HS-27A (cell line): ENCODE measurements at regions not wholly inside any gene's neighbourhood (a gene's known extent, or its start where the extent isn't known, plus 50 kb on each side); places are given as distances from the start of the nearest gene placed in this dataset.

Experiments
- DNase-seq: peaks from one replicate; pipeline ENCODE4 v3.0.0-alpha.2; 2012; ENCODE audit warnings: low read depth, missing footprints

DNA sequence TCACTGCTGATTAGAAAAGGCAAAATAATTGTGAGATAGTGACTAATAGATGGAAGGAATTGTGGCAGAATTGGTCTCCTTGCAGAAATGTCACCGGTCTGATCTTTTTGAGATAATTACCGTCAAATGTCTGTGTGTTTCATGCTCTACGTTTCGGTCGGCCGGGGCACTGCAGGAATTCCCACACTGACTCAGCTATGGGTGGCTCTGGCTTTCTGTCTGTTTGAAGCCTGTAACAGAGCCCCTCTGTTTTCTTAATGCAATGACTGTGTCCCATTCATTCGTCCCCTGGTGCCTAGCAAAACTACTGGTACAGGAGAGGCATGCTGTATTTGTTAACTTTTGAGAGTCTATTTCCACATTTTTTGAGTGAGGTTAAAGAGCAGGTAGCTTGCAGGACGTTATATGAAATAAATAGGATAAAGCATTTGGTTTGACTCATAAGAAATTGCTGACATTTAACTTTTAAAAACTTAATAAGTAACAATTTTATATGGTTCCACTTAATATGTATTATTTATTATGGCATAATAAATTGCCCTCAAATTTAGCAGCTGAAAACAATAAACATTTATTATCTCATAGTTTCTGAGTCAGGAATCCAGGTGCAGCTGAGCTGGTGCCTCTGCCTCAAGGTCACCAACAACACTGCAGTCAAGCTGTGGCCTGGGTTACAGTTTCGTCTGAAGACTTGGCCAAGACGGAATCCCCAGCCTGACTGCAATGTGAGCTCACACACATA lies 53.3 kb upstream of the CTBP2 start:
- DNase-seq, result no peak

DNA sequence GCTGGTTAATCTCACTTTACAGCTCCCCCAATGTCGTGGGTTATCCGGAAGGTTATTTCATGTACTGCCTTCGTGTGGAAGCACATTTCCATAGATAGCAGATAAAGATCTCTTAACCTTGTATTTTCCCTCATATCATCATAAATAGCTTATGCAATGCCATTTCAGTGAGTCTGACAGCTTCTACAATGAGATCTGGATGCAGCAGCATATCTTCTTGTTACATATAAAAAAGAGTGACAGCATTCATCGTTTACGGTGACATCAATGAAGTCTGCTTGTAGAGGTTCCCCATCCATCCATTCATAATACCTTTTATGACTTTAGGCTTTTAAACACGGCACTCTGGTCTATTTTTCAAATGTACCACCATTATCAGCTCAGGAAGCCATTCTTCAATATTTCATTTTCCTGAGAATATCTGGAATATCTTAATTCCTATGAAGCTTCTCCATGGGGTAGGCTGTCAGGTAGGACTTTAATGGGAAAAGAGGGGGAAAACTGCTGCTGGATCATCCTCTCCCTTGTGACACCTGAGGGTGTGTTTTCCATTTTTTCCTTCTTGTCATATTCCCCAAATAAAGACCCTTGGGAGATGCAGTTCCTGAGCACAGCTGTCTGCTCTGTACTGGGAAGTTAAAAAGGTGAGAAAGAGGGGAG lies 51.9 kb upstream of the CTBP2 start:
- DNase-seq, result no peak
